GM19463 (cell line): ENCODE measurements at regions not wholly inside any gene's neighbourhood (a gene's known extent, or its start where the extent isn't known, plus 50 kb on each side); places are given as distances from the start of the nearest gene placed in this dataset.

ENCODE experiments used
- ATAC-seq: cut with Tn5 transposase; IDR thresholded peaks from one replicate; pipeline ENCODE4 v1.9.1; 2021; ENCODE audit warnings: mild to moderate bottlenecking, moderate library complexity; ENCODE audit not compliant: unreplicated experiment

- no peak for ATAC-seq
Observed at GRCh38 chr12:45102818-45103217, 51.9 kb upstream of the DBX2 start.

GRCh38 chr12:45105996-45106395 lies 55.1 kb upstream of the DBX2 start:
- ATAC-seq = no peak

GRCh38 chr12:45112306-45112705 lies 61.4 kb upstream of the DBX2 start:
- no peak for ATAC-seq

GRCh38 chr12:45121224-45121623 lies 70.3 kb upstream of the DBX2 start:
- ATAC-seq = no peak

GRCh38 chr12:45122768-45123380 lies 72.0 kb upstream of the DBX2 start:
- ATAC-seq = no peak

GRCh38 chr12:45124485-45125155 lies 73.7 kb upstream of the DBX2 start:
- no peak for ATAC-seq

- no peak for ATAC-seq
Observed at GRCh38 chr12:45125997-45126396, 75.1 kb upstream of the DBX2 start.

DNA sequence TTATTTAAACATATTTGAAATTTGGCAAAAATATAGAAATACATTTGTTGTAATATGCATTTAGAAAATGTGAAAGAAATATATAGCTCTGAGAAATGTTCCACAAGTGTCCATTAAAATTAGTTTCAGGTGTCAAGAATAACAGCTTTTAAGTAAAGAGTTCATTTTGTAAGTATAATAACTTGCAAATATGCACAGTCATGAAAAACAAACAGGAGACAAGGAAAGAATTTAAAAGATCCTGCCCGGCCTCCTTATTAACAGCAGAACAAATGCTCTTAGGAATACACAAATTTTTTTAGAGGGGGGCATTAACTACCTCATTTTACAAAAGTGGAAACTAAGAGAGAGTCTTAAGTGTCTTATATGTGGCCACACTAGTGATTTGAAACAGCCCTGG lies 77.7 kb upstream of the DBX2 start:
- no peak for ATAC-seq

- peak; percentile 83 for ATAC-seq
Observed at GRCh38 chr12:45130881-45131281, 80.0 kb upstream of the DBX2 start.

DNA sequence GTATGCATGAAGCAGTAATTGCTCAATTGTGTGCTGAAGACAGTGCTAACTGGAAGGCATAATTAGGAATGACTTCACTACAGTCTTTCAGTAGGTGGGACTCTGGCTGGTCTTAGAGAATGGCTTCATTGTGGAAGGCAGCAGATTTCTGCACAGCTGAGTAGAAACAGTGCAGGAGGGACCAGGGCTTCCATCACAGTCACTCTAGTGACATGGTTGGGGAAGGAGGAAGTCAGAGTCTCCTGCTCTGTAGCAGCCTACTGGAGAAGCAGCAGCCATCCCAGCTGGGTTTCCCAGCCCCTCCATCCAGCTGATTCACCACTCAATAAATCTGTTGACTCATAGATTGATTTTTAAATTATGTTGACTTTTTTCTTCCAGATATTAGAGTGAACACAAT lies 80.6 kb upstream of the DBX2 start:
- no peak for ATAC-seq

DNA sequence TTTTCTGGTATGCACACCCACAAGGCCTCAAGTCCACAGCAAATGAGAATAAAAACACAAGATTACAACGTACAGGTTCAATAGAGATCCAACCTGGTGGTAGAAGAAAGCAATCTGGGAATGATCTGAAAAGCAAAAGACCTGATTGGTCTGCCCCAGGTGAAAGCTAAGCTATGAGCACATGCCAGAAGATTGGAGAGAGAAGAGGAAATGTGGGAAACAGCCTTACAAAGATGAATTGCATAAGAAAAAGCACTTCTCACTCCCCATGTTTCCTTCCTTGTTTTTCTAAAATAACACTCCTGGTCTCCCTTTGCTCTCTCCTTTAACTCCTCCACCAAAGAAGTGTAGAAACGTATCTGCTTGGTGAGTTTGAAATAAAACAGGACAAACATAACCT lies 77.3 kb upstream of the ANO6 start:
- ATAC-seq = no peak

DNA sequence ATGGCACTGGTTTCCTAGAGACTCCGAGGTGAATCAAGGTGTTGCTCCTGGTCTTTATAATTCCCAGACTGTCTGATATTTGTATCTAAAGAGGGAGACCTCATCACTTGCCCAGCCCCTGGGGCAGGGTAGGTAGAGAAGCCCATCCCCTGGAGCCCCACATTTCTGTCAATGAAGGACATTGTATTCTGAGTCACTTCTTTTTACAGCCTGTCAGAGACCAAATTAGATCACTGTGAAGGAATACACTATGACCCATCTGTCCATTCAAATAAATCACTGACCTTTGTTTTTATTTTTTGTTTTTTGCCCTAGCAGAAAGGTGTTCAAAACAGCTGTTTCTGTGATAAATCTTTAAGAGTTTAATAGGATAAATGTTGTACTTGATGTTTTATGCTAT lies 67.9 kb upstream of the ANO6 start:
- no peak for ATAC-seq

- no peak for ATAC-seq
Observed at GRCh38 chr12:45148619-45149018, 67.3 kb upstream of the ANO6 start.

DNA sequence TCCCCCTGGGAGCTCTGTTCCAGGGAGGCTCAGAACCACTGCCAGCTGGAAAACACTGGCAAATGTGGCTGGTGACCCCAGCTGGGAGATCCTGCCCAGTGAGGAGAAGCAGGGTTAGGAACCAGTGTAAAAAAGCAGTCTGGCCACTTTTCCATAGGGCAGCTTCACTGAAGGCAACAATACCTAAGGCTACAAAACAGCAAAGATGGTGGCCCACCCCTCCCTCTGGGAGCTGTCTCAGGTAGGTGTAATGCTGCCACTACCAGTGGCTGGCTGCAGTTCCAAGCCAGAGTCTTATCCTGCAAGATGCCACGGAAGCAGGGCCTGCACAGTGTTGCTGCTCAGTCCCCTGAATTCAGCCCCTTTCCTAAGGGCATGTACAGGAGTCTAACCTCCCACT lies 50.6 kb upstream of the ANO6 start:
- ATAC-seq = no peak

DNA sequence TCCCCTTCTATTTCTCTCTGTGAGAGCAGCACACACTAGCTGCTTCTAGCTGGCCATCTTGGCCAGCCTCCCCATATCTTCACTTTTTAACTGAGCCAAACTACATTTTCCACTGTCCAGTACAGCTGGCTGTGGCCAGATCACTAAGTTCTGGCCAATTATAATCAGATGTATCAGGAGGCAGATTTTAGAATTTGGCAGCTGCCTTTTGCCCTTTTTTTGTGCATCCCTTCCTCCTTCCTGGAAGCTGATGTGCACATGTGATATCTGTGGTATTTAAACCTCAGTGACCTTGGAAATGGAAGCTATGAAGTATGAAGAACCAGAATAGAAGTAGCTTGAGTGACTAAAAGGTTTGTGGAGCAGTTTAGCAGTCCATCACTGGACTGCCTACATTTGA lies 49.8 kb upstream of the ANO6 start:
- ATAC-seq = no peak
